ENCODE measurements at regions not wholly inside any gene's neighbourhood (a gene's known extent, or its start where the extent isn't known, plus 50 kb on each side); places are given as distances from the start of the nearest gene placed in this dataset.

GRCh38 chr4:112927544-112927943 lies 121.9 kb upstream of the ANK2 start:
- no peak for DNase-seq (ENCODE audit: low read depth)
- H3K4me3 ChIP-seq (ENCODE audit: low read depth, low read length): no peak overlapping the region
- TF ChIP-seq, protein P1, sequence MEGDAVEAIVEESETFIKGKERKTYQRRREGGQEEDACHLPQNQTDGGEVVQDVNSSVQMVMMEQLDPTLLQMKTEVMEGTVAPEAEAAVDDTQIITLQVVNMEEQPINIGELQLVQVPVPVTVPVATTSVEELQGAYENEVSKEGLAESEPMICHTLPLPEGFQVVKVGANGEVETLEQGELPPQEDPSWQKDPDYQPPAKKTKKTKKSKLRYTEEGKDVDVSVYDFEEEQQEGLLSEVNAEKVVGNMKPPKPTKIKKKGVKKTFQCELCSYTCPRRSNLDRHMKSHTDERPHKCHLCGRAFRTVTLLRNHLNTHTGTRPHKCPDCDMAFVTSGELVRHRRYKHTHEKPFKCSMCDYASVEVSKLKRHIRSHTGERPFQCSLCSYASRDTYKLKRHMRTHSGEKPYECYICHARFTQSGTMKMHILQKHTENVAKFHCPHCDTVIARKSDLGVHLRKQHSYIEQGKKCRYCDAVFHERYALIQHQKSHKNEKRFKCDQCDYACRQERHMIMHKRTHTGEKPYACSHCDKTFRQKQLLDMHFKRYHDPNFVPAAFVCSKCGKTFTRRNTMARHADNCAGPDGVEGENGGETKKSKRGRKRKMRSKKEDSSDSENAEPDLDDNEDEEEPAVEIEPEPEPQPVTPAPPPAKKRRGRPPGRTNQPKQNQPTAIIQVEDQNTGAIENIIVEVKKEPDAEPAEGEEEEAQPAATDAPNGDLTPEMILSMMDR (IDR thresholded peaks at IDR 0.05; ENCODE audit: insufficient read depth, low read length, poor library complexity, severe bottlenecking): no peak
- H3K36me3 ChIP-seq (ENCODE audit: control insufficient read depth, insufficient read depth, low read length): no peaks in the 10 kb centered on the region
- no peaks in the 10 kb centered on the region for H3K27me3 ChIP-seq (ENCODE audit: control insufficient read depth, insufficient read depth, low read length)

GRCh38 chr4:112931001-112931400 lies 118.5 kb upstream of the ANK2 start:
- H3K27me3 ChIP-seq (ENCODE audit: control insufficient read depth, insufficient read depth, low read length): no peaks in the 10 kb centered on the region
- TF ChIP-seq, protein P1 (IDR thresholded peaks at IDR 0.05; ENCODE audit: insufficient read depth, low read length, poor library complexity, severe bottlenecking): no peak
- H3K36me3 ChIP-seq (ENCODE audit: control insufficient read depth, insufficient read depth, low read length): no peaks in the 10 kb centered on the region
- H3K4me3 ChIP-seq (ENCODE audit: low read depth, low read length): no peak overlapping the region
- DNase-seq (ENCODE audit: low read depth): no peak

DNA sequence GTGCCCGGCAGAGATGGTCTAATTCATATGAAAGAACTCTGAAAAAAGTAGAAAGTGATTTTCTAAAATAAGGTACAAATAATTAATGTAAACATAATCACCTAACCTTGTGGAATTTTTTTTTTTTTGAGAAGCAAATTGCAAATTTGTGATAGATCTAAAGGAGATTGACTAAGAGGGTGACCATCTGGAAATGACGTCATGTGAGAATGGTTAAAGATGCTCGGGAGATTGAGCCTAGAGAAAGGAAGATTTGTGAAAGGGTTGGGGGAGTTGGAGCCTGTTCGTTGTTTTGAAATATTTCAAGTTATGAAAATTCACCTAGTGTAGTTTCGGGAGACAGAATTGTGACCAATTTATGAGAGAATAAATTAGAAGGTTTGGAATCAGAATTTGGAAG lies 115.7 kb upstream of the ANK2 start:
- DNase-seq (ENCODE audit: low read depth): no peak
- no peaks in the 10 kb centered on the region for H3K36me3 ChIP-seq (ENCODE audit: control insufficient read depth, insufficient read depth, low read length)
- no peaks in the 10 kb centered on the region for H3K27me3 ChIP-seq (ENCODE audit: control insufficient read depth, insufficient read depth, low read length)
- H3K4me3 ChIP-seq (ENCODE audit: low read depth, low read length): no peak overlapping the region
- TF ChIP-seq, protein P1 (IDR thresholded peaks at IDR 0.05; ENCODE audit: insufficient read depth, low read length, poor library complexity, severe bottlenecking): no peak

DNA sequence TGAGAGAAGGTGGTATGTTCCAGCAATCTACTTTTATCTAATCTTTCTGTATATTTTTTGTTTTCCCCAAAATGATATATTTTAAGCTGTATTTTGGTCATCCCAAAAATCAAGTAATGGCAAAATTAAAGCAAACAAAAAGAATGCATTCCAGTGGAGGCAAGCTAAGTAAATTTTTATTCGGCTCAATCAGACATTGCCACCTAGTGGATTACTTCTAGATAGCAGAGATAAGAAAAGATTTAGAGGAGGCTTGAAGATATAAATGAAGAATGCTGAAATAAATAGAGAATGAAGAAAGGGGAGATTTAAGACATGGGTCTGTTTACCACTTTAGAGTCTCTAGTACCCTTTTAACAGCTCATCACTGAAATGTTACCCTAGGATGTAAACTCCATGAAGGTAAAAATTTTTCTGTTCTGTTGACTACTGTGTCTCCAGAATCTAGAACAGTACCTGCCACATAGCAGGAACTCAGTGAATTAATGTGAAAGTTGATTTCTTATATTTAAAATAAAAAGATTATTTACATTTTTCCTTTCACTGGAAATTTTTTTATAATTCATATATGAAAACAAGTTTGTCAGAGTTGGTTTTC lies 110.9 kb upstream of the ANK2 start:
- TF ChIP-seq, protein P1 (IDR thresholded peaks at IDR 0.05; ENCODE audit: insufficient read depth, low read length, poor library complexity, severe bottlenecking): peak; percentile 64
- no peak for DNase-seq (ENCODE audit: low read depth)
- no peak overlapping the region for H3K4me3 ChIP-seq (ENCODE audit: low read depth, low read length)
- no peaks in the 10 kb centered on the region for H3K36me3 ChIP-seq (ENCODE audit: control insufficient read depth, insufficient read depth, low read length)
- no peaks in the 10 kb centered on the region for H3K27me3 ChIP-seq (ENCODE audit: control insufficient read depth, insufficient read depth, low read length)

DNA sequence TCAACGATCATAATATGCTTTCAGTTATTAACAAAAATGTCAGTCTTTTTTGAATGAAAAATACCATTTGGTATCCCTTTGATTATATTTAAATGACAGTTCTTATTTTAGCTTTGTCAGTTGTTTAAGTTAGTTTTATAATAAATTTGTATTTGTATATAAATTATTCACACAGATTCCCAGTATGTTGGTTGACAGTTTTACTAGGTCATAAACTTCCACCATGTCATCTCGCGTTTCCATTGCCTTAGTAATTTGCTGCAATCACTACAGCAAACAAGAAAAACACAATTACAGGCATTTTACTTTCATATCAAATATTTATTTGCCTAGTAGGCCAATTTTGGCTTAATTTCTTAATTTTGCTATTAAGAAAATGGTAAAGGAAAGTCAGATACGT lies 109.6 kb upstream of the ANK2 start:
- no peaks in the 10 kb centered on the region for H3K27me3 ChIP-seq (ENCODE audit: control insufficient read depth, insufficient read depth, low read length)
- TF ChIP-seq, protein P1 (IDR thresholded peaks at IDR 0.05; ENCODE audit: insufficient read depth, low read length, poor library complexity, severe bottlenecking): no peak
- DNase-seq (ENCODE audit: low read depth): no peak
- H3K4me3 ChIP-seq (ENCODE audit: low read depth, low read length): no peak overlapping the region
- H3K36me3 ChIP-seq (ENCODE audit: control insufficient read depth, insufficient read depth, low read length): no peaks in the 10 kb centered on the region

GRCh38 chr4:112940336-112940735 lies 109.1 kb upstream of the ANK2 start:
- Histone ChIP-seq H3K27me3 (ENCODE audit: control insufficient read depth, insufficient read depth, low read length) (no peaks in the 10 kb centered on the region), H3K36me3 (ENCODE audit: control insufficient read depth, insufficient read depth, low read length) (no peaks in the 10 kb centered on the region), H3K4me3 (ENCODE audit: low read depth, low read length) (no peak overlapping the region)
- no peak for DNase-seq (ENCODE audit: low read depth)
- TF ChIP-seq, protein P1 (IDR thresholded peaks at IDR 0.05; ENCODE audit: insufficient read depth, low read length, poor library complexity, severe bottlenecking): no peak

Data from kidney epithelial cell (primary cell).